ENCODE measurements at regions not wholly inside any gene's neighbourhood (a gene's known extent, or its start where the extent isn't known, plus 50 kb on each side); places are given as distances from the start of the nearest gene placed in this dataset.

DNA sequence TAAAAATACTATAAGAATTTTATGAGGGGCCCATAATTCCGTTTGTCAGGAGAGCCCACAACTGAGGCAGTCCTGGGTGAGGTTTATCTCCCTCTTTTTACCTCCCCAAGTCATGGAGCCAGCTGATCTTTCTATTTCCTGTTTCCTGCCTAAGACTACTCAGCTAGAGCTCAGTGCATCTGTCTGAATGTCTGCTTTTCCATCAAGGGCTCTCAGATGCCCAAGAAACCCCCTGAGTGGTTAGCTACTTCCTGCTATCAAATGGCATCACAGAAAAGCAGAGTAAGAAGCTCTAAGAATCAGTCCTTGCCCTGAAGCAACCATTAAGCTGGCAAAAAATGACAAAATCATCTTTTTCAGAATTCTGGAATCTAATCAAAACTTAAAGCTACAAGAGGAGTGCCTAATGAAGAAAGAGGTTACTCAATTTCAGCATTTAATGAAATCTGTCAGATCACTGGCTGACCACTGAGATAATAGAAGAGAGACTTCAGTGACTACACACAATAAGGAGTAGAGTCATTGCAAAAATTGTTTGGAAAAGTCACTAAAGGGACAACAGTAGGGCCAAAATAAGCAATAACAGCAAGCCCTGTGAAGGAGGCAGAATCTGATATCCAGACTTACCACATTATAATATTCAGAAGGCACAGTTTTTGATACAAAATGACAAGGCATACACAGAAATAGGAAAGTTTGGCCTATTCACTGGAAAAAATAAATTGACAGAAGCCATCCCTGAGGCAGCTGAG lies 150.1 kb downstream of the CYB561 start:
- TF ChIP-seq EZH2 (IDR thresholded peaks at IDR 0.05) (no peak), POLR2AphosphoS5 (IDR thresholded peaks at IDR 0.05; ENCODE audit: borderline replicate concordance, low read depth, low read length) (no peak)
